Suppressor macrophage treated with lipopolysaccharide for 1 hour (primary cell): ENCODE measurements at regions not wholly inside any gene's neighbourhood (a gene's known extent, or its start where the extent isn't known, plus 50 kb on each side); places are given as distances from the start of the nearest gene placed in this dataset.
"Not testable (repeated sequence)": the region's sequence is repeated elsewhere in the genome, so short reads cannot be mapped to it uniquely, and the experiment has no call there.

Source experiments
- DNase-seq, 3 donors: peaks; one replicate each; pipeline ENCODE4 v3.0.0-alpha.2; 2020 to 2022

DNA sequence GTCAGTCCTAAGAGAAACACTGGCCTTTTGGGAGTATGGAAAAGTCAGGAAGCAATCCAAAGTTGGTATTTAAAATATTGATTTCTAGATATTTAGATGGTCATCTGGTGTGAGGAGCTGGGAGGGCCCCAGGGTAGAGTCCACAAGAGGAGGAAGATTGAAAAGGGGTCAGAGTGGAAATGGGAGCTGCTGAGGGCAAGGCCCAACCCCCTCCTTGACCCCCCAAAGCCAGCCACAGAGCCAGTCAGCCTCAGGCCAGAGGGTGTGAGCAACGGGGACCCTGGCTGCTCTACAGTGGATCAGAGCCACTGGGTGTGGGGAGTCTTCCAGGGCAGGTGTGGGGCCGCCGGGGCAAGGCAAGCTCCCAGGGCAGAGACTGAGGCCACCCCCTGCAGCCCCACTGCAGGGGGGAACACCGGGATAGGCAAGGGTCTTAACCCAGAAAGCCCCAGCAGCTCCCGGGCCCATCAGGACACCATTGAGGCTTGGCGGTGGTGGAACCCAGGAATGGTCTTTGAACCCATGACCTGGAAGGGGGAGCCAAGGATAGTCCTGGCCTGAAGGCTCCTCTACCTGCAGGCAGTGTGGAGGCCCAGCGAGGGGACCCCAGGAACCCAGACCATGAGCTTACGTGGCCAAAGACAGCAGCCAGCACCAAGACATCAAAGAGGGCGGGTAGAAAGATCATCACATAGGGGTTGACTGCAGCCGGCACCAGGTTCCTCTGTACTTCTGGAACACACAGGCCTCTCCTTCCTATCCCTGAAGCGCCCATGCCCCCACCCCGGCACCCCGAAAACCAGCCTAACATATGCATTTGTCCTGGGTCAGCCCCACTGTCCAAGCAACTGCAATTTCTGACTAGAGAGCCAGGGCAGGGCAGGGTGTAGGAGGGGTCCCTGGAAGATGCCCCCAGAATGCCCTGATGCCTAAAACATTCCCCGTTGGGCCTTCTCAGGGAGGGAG, 51.3 kb upstream of the CSPG4 start:
- not testable (repeated sequence) for DNase-seq

DNA sequence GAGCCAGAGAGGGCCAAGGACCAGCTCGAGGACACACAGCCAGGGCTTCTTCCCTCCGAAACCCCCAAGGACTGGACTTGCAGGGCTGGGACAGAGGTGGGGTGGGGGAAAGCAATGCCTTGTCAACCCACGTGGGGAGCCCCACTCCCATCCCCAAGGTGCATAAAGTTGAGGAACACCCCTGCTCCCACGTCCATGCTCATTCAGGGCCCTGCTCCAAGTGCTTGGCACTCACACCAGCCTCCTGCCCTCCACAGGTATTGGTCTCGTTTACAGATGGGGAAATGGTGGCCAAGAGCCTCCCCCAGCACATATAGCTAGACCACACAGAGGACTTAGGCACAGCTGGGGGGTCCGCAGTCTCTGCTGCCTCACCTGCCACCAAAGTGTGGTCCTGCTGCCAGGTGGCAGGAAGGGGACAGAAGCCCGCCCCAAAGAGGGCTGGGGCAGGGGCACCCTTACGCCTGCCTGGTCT, 50.5 kb upstream of the CSPG4 start:
- DNase-seq = no peak
